IPS DF 6.9 (cell line): ENCODE measurements at regions not wholly inside any gene's neighbourhood (a gene's known extent, or its start where the extent isn't known, plus 50 kb on each side); places are given as distances from the start of the nearest gene placed in this dataset.

Experiments
- DNase-seq: peaks from one replicate; pipeline ENCODE4 v3.0.0-alpha.2; 2013; ENCODE audit warnings: low read depth, low spot score
- H3K27ac ChIP-seq: one replicate; pipeline ENCODE4 v1.5.1; 2013; ENCODE audit warnings: low read length, control low read depth
- H3K27me3 ChIP-seq: 2 replicates; pipeline ENCODE4 v1.6.1; 2013; ENCODE audit warnings: mild to moderate bottlenecking, low read length; ENCODE audit not compliant: control insufficient read depth, insufficient read depth
- H3K36me3 ChIP-seq: 2 replicates; pipeline ENCODE4 v1.6.1; 2013; ENCODE audit warnings: low read length; ENCODE audit not compliant: control insufficient read depth, insufficient read depth
- H3K4me1 ChIP-seq: 2 replicates; pipeline ENCODE4 v1.6.1; 2013; ENCODE audit warnings: low read length; ENCODE audit not compliant: control insufficient read depth, insufficient read depth
- H3K4me3 ChIP-seq: 2 replicates; pipeline ENCODE4 v1.5.1; 2013; ENCODE audit warnings: mild to moderate bottlenecking, low read length
- H3K9me3 ChIP-seq: 2 replicates; pipeline ENCODE4 v1.6.1; 2013; ENCODE audit warnings: low read length, inconsistent platforms; ENCODE audit not compliant: control insufficient read depth, insufficient read depth
- WGBS: extraction: QIAGEN DNeasy Blood & Tissue Kit; methylation state at CpG from one replicate; pipeline ENCODE4 v1.1.7; 2013; ENCODE audit warnings: mixed read lengths, missing lambda C conversion rate; ENCODE audit not compliant: insufficient read length, insufficient coverage; 5-methylcytosine and 5-hydroxymethylcytosine counted together

GRCh38 chr5:7074176-7074575, 321.8 kb upstream of the ADCY2 start:
- H3K36me3 ChIP-seq: no peaks in the 10 kb centered on the region
- DNase-seq: no peak
- peaks cover 3% of the 10 kb centered on the region for H3K4me1 ChIP-seq
- no peak overlapping the region for H3K27ac ChIP-seq
- no peaks in the 10 kb centered on the region for H3K27me3 ChIP-seq
- WGBS: no CpG with 5 or more reads among the region's 1 CpG
- H3K9me3 ChIP-seq: no peaks in the 10 kb centered on the region
- H3K4me3 ChIP-seq: no peak overlapping the region

GRCh38 chr5:7075470-7075869, 320.5 kb upstream of the ADCY2 start:
- WGBS: no CpG with 5 or more reads among the region's 1 CpG
- Histone ChIP-seq H3K4me3 (no peak overlapping the region), H3K27me3 (no peaks in the 10 kb centered on the region), H3K9me3 (no peaks in the 10 kb centered on the region), H3K27ac (no peak overlapping the region), H3K36me3 (no peaks in the 10 kb centered on the region), H3K4me1 (peaks cover 3% of the 10 kb centered on the region)
- DNase-seq: no peak

GRCh38 chr5:7078101-7078500, 317.8 kb upstream of the ADCY2 start:
- no peaks in the 10 kb centered on the region for H3K27me3 ChIP-seq
- H3K36me3 ChIP-seq: no peaks in the 10 kb centered on the region
- DNase-seq: no peak
- WGBS: no CpG with 5 or more reads among the region's 6 CpGs
- H3K9me3 ChIP-seq: no peaks in the 10 kb centered on the region
- no peak overlapping the region for H3K4me3 ChIP-seq
- H3K4me1 ChIP-seq: peaks cover 3% of the 10 kb centered on the region
- H3K27ac ChIP-seq: no peak overlapping the region

GRCh38 chr5:7078901-7079300, 317.0 kb upstream of the ADCY2 start:
- H3K27me3 ChIP-seq: no peaks in the 10 kb centered on the region
- H3K9me3 ChIP-seq: no peaks in the 10 kb centered on the region
- DNase-seq: peak; percentile 22
- H3K27ac ChIP-seq: no peak overlapping the region
- H3K4me3 ChIP-seq: no peak overlapping the region
- no CpG with 5 or more reads among the region's 9 CpGs for WGBS
- no peaks in the 10 kb centered on the region for H3K36me3 ChIP-seq
- peaks cover 3% of the 10 kb centered on the region for H3K4me1 ChIP-seq

- Histone ChIP-seq H3K4me1 (peaks cover 3% of the 10 kb centered on the region), H3K27me3 (no peaks in the 10 kb centered on the region), H3K4me3 (no peak overlapping the region), H3K27ac (no peak overlapping the region), H3K9me3 (no peaks in the 10 kb centered on the region; the same call in 1 of the 2 replicates), H3K36me3 (no peaks in the 10 kb centered on the region)
- no peak for DNase-seq
- WGBS: no CpG with 5 or more reads among the region's 7 CpGs
Measured at GRCh38 chr5:7080501-7080900, 315.4 kb upstream of the ADCY2 start.

- Histone ChIP-seq H3K27me3 (no peaks in the 10 kb centered on the region), H3K4me1 (no peaks in the 10 kb centered on the region), H3K27ac (no peak overlapping the region), H3K36me3 (no peaks in the 10 kb centered on the region), H3K4me3 (no peak overlapping the region), H3K9me3 (no peaks in the 10 kb centered on the region; the same call in 1 of the 2 replicates)
- no peak for DNase-seq
- no CpG with 5 or more reads among the region's 6 CpGs for WGBS
Measured at GRCh38 chr5:7087719-7088297, 308.1 kb upstream of the ADCY2 start.

- H3K36me3 ChIP-seq: no peaks in the 10 kb centered on the region
- no peaks in the 10 kb centered on the region for H3K27me3 ChIP-seq
- DNase-seq: no peak
- no peaks in the 10 kb centered on the region for H3K4me1 ChIP-seq
- no CpG with 5 or more reads among the region's 3 CpGs for WGBS
- H3K4me3 ChIP-seq: no peak overlapping the region
- H3K27ac ChIP-seq: no peak overlapping the region
- no peaks in the 10 kb centered on the region; the same call in 1 of the 2 replicates for H3K9me3 ChIP-seq
Measured at GRCh38 chr5:7088849-7089248, 307.1 kb upstream of the ADCY2 start.

- Histone ChIP-seq H3K9me3 (no peaks in the 10 kb centered on the region), H3K4me3 (no peak overlapping the region), H3K36me3 (no peaks in the 10 kb centered on the region), H3K27ac (no peak overlapping the region), H3K27me3 (no peaks in the 10 kb centered on the region), H3K4me1 (0 out of 2 replicates have a peak, but pooled peaks cover 1% of the 10 kb centered on the region)
- no CpG with 5 or more reads among the region's 3 CpGs for WGBS
- peak; percentile 43 for DNase-seq
Measured at GRCh38 chr5:7094626-7095025, 301.3 kb upstream of the ADCY2 start.

- no CpG with 5 or more reads among the region's 2 CpGs for WGBS
- Histone ChIP-seq H3K27me3 (no peaks in the 10 kb centered on the region), H3K4me3 (no peak overlapping the region), H3K27ac (no peak overlapping the region), H3K9me3 (no peaks in the 10 kb centered on the region), H3K36me3 (no peaks in the 10 kb centered on the region), H3K4me1 (0 out of 2 replicates have a peak, but pooled peaks cover 1% of the 10 kb centered on the region)
- no peak for DNase-seq
Measured at GRCh38 chr5:7096294-7096693, 299.6 kb upstream of the ADCY2 start.

- no peaks in the 10 kb centered on the region for H3K4me1 ChIP-seq
- DNase-seq: no peak
- WGBS: no CpG with 5 or more reads among the region's 5 CpGs
- no peaks in the 10 kb centered on the region for H3K9me3 ChIP-seq
- no peak overlapping the region for H3K27ac ChIP-seq
- H3K27me3 ChIP-seq: no peaks in the 10 kb centered on the region
- no peak overlapping the region for H3K4me3 ChIP-seq
- H3K36me3 ChIP-seq: no peaks in the 10 kb centered on the region
Measured at GRCh38 chr5:7105358-7105757, 290.6 kb upstream of the ADCY2 start.

- Histone ChIP-seq H3K27ac (no peak overlapping the region), H3K36me3 (no peaks in the 10 kb centered on the region), H3K9me3 (no peaks in the 10 kb centered on the region), H3K27me3 (no peaks in the 10 kb centered on the region), H3K4me1 (no peaks in the 10 kb centered on the region), H3K4me3 (no peak overlapping the region)
- no peak for DNase-seq
- no CpG with 5 or more reads among the region's 6 CpGs for WGBS
Measured at GRCh38 chr5:7117961-7118360, 278.0 kb upstream of the ADCY2 start.
